GM21423 (cell line): ENCODE measurements at regions not wholly inside any gene's neighbourhood (a gene's known extent, or its start where the extent isn't known, plus 50 kb on each side); places are given as distances from the start of the nearest gene placed in this dataset.

Experiments
- ATAC-seq: cut with Tn5 transposase; IDR thresholded peaks from one replicate; pipeline ENCODE4 v1.9.1; 2021; ENCODE audit warnings: mild to moderate bottlenecking, moderate library complexity; ENCODE audit not compliant: unreplicated experiment

DNA sequence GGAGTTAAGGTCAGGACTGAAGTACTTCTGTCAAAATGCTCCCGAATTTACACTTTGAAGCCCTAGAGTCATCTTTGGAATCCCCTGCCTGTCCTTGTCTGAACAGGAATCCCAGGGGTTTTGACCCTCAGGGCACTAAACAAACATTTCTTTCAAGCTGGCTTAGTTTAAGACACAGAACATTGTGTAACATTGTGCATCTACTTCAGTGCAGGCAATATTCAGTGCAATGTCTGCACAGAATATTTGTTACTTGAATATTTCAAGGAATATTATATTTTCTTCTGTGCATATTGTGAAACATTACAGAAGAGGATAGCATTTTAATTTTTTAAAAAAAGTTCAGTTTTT, 763.4 kb downstream of the PCDH18 start:
- ATAC-seq, result no peak

DNA sequence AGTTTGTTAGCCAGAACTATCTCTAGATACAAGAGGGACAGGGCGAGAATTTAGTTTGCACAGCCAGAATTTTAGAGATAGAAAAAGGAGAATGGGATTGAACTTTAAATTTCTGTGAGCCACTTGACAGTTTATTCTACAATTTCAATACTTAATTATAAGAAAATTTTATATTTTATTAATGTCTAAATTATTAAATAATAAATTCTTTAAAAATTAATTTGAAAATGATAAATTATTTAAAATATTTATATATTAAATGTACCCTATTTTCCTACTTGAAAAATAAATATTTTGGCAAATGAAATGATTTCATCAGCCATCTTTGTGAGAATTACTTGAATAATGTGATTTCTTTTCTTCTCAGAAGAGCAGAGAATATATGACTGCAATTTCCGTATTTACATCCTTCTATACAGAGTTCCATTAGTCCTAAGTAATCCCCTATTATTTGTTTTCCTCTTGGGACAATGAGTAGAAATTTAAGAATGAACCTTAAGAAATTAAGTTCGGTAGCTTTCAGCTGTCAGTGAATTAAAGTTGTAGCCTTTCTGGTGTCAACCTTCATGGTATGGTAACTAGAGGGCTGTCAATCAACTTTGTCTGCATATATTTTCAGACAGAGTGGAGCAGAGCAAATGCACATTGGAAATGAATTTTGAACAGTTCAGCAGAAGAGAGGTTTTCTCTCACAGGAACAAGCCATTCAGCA, 763.9 kb downstream of the PCDH18 start:
- ATAC-seq, result no peak

- no peak for ATAC-seq
Observed at GRCh38 chr4:136763919-136764318, 768.4 kb downstream of the PCDH18 start.

GRCh38 chr4:136755531-136755916, 776.8 kb downstream of the PCDH18 start:
- no peak for ATAC-seq

DNA sequence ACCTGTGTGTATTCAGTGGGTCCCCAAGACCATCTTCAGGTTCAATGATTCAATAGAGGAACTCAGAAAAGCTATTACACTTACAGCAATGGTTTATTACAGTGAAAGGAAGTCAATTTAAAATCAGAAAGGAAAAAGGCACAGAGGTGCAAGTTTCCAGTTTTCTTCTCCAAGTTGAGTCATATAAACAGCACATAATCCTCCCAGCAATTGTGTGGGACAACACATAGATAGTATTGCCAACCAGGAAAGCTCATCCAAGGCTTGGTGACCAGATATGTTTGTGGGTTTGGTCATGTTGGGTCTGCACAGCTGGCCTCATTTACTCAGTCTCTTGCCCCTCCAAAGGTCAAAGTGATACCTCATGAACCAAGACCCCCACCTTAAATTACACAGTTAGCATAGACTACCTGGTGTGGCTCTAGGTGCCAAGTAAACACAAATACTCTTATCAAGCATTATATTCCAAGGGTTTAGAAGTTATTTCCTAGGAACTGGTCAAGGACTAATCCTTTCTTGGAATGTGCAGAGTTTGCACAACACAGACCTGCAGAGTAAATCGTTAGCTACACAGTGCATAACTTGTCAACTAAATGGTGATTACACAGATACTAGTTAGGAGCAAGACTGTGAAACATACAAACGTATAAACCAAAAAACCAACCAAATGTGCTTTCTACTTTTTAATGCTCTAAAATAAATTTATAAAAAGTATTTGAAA, 777.3 kb downstream of the PCDH18 start:
- no peak for ATAC-seq

DNA sequence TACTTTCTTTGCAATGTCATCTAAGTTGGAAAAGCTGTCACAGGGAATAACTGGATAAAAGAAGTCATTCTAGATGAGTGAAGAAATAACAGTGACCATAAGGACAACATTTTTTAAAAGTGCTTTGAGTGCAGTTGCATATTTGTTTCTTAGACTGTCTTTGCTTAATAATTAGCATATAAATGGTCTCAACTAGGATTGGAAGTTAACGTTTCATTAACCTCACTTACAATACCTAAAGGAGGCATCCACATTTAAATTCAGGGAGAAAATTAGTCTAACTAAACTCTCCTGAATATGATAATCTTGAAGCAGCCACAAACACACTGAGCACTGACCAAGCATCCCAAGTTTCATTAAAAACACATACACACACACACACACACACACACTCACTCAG, 780.7 kb downstream of the PCDH18 start:
- ATAC-seq, result no peak

DNA sequence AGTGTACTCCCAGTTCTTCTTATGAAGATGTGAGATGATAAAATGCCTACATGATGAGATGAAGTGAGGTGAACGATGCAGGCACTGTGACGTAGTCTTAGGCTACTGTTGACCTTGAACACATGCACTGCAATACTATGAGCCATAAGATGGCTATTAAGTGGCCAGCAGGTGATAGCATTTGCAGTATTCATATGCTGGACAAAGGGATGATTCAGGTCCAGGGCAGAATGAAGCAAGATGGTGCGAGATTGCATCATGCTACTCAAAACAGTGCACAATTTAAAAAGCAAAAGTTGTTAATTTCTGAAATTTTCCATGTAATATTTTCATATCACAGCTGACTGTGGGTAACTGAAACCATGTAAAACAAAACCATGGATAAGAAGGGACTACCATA, 781.4 kb downstream of the PCDH18 start:
- no peak for ATAC-seq

- ATAC-seq, result no peak
Observed at GRCh38 chr4:136749989-136750388, 782.3 kb downstream of the PCDH18 start.

DNA sequence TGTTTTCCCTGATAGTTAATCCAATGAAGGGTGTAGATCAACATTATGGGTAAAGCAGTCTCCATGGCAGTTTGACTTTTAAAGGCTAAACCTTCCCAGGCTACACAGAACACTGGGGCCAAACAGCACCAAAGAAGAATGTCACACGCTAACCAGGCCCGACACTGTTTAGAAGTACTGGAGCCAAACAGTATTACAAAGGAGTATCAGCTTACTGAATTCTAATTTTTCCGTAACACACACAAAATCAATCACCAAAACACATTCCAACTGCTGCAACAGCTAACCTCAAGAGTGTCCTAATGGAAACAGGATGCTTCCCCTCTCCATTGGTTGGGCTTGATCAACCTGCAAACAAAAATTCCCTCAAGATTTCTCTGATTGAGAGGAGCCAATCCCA, 783.5 kb downstream of the PCDH18 start:
- ATAC-seq, result no peak

DNA sequence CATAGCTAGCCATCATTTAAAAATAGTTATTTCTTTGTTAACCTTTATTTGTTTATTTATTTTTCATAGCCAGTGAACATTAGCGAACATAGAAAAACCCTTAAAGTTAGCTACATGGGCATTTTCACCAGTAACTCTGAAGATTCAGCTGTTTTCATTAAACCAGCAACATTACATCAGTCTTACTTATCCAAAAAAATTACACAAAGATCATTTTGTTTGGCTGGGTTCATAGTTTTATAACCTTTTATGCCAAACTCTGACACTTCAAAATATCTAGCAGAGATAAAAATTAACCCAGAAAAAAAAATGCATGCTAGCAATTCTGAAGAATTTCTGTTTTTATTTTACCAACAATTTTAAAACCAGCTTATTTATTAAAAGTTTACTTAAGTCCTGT, 784.1 kb downstream of the PCDH18 start:
- no peak for ATAC-seq

- ATAC-seq, result no peak
Observed at GRCh38 chr4:136743238-136743637, 789.1 kb downstream of the PCDH18 start.

DNA sequence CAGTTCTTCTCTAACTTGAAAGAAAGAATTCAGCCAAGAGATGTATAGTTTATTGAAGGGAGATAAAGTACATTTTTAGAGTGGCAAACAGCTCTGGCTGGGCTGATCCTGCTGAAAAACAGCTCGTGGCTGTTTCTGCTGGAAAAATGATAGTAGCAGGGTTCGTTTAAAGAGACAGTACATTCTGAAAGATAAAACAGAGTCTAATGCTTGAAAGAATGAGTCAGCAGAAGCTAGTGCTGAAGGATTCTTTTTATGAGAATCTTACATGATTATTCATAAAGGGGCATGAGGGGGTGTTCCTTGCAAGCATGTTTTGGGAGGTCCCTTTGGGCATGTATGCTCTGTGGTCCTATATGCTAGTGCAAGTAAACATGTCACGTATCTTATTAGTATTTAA, 790.0 kb downstream of the PCDH18 start:
- ATAC-seq, result no peak

DNA sequence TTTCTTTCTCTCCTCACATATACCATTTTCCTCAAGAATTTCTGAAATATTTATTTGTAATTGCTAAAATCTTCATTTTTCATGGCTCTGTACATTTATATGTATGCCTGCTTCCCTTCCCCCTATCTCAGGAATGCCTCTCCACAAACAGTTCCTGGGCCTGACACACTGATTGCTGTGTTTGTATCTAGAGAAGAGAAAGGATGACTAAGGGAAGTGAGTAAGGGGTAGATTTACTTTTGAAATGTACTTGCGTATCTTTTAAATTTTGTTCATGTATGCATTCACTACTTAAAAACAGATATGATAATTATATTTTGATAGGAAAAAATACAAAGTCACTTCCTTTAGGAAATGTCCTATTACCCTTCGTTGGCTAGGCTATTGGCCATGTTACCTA, 790.8 kb downstream of the PCDH18 start:
- ATAC-seq, result no peak

DNA sequence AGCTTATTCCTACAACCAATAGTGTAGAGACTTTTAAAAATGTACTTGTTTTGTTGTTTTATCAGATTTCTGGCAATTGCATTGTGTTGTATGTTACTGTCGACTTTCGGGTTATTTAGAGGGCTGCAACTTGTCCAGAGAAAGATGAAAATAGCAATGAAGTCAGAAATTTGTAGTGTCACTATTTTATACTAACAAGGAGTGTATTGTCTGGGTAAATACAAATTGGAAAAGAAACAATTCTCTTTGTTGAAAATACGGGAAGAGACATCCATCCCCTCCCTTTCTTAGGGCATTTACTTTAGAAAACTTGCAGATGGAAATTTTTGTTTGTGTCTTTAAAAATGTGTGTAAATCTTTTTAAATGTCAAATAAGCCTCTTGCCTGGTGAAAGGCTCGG, 792.0 kb downstream of the PCDH18 start:
- ATAC-seq, result no peak

- no peak for ATAC-seq
Observed at GRCh38 chr4:136737066-136737465, 795.2 kb downstream of the PCDH18 start.

DNA sequence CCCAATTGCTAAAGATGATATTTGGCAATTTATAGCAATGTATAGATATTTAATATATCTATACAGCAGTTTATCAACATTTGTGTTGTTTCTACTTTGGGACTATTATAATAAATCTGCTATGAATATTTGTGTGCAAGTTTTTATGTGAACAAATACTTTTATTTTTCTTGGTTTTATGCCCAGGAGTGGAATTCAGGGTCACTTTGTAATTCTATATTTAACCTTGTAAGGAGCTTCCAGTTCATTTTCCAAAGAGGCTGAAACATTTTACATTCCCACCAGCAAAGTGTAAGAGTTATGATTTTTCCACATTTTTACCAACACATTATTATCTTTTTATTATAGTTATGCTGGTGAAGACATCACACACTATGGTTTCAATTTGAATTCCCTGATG, 801.3 kb downstream of the PCDH18 start:
- ATAC-seq, result no peak

- no peak for ATAC-seq
Observed at GRCh38 chr4:136725286-136726081, 806.8 kb downstream of the PCDH18 start.

GRCh38 chr4:136713140-136713539, 819.2 kb downstream of the PCDH18 start:
- no peak for ATAC-seq

DNA sequence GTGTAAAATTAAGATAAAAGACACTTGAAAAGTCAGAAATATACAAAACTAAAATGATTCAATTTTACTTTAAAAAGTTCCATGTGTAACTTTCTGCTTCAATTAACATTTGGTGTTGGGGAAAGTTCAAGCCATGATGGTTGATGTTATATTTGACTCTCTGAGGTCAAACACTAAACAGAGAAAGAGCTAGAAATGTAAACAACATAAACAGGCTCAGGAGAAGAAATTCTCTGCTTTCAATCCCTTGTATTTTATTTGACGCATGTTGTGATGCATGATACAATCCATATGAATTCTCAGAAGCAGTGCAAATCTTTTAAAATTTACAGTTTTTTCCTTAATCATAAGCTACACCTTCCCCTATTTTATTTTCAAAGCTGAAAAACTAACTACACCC, 822.4 kb downstream of the PCDH18 start:
- no peak for ATAC-seq

DNA sequence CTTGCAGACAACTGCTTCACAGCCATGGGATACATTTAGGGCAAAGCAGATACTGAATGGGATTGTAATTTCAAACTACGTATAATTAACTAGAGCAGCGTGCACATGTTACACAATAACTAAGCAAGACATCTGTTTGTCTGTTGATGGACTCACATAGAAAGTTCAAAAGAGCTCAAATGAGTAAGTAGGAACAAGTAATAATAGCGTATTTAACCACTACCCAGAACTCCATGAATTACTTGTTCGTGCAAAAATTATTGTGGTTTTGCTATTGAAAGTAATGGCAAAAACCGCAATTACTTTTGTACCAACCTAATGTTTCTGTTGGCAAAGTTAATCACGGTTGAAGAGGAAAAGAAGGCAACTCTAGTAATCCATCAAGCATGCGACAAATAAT, 825.4 kb downstream of the PCDH18 start:
- ATAC-seq, result no peak

DNA sequence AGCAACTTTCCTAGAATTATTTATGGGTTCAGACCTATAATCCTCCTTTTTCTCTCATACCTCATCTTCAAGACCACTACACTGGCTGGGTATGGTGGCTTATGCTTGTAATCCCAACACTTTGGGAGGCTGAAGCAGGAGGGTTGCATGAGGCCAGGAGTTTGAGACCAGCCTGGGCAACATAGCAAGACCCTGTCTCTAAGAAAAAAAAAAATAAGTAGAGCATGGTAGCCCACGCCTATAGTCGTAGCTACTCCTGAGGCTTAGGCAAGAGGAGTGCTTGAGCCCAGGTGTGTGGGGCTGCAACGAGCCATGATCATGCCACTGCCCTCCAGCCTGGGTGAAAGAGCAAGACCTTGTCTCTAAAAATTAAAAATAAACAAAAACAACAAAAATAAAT, 832.4 kb downstream of the PCDH18 start:
- ATAC-seq, result no peak

- no peak for ATAC-seq
Observed at GRCh38 chr4:136691607-136692006, 840.7 kb downstream of the PCDH18 start.
